Hepatocyte (in vitro differentiated cells): ENCODE measurements at regions not wholly inside any gene's neighbourhood (a gene's known extent, or its start where the extent isn't known, plus 50 kb on each side); places are given as distances from the start of the nearest gene placed in this dataset.

Source experiments
- EZH2 ChIP-seq: fragments of 200-600 bp; sonication (generic); IDR thresholded peaks from 2 replicates; pipeline ENCODE4 v1.6.1; 2016; ENCODE audit warnings: antibody characterized with exemption, mild to moderate bottlenecking, borderline replicate concordance
- TF ChIP-seq, protein P1 (sequence below): fragments of 200-600 bp; sonication (generic); IDR thresholded peaks from 2 replicates; pipeline ENCODE4 v1.5.1; 2016; ENCODE audit warnings: antibody characterized with exemption, mild to moderate bottlenecking; ENCODE audit not compliant: poor library complexity

DNA sequence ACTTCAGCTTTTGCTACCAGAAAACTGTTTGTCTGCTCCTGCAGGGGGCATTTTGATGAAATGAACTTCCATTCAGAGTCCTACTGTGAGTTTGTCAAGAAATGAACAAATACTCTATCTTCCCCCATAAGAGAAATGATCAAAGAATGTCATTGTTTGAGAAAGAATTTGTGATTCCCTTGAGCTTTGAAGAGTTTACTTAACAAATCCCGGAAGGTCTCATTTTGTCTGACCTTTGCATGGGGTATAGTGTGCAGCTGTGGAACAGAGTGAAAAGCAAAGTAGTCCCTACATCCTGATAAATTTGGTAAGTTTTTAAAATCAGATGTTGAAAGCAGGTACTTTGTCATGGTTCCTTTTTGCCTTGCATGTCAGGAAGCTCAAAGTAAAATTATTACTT, 178.0 kb downstream of the ABCC12 start:
- TF ChIP-seq EZH2: no peak
- TF ChIP-seq, protein P1, sequence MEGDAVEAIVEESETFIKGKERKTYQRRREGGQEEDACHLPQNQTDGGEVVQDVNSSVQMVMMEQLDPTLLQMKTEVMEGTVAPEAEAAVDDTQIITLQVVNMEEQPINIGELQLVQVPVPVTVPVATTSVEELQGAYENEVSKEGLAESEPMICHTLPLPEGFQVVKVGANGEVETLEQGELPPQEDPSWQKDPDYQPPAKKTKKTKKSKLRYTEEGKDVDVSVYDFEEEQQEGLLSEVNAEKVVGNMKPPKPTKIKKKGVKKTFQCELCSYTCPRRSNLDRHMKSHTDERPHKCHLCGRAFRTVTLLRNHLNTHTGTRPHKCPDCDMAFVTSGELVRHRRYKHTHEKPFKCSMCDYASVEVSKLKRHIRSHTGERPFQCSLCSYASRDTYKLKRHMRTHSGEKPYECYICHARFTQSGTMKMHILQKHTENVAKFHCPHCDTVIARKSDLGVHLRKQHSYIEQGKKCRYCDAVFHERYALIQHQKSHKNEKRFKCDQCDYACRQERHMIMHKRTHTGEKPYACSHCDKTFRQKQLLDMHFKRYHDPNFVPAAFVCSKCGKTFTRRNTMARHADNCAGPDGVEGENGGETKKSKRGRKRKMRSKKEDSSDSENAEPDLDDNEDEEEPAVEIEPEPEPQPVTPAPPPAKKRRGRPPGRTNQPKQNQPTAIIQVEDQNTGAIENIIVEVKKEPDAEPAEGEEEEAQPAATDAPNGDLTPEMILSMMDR: no peak
